ENCODE measurements at regions not wholly inside any gene's neighbourhood (a gene's known extent, or its start where the extent isn't known, plus 50 kb on each side); places are given as distances from the start of the nearest gene placed in this dataset.

- no peak overlapping the region for H3K27ac ChIP-seq (ENCODE audit: low read length)
- H3K36me3 Mint-ChIP-seq, result no peaks in the 10 kb centered on the region
- POLR2A ChIA-PET, result no interaction called here
- peaks cover 0 to 3% (median 0%) of the 10 kb centered on the region in 3 donors for H3K9me3 Mint-ChIP-seq
- no peaks in the 10 kb centered on the region for H3K9me3 ChIP-seq
- peaks cover 2 to 10% of the 10 kb centered on the region in 2 experiments for H3K27me3 ChIP-seq (replicated peaks in 1 of 2; ENCODE audit: control insufficient read depth in 2 of 2, extremely low read depth in 1 of 2, insufficient read depth in 2 of 2, low read length in 1 of 2)
- no peak overlapping the region for H3K27ac Mint-ChIP-seq
- no peaks in the 10 kb centered on the region for H3K36me3 ChIP-seq (ENCODE audit: control insufficient read depth in 2 of 2, extremely low read depth in 1 of 2, insufficient read depth in 1 of 2, low read length in 1 of 2)
- no peak overlapping the region for H3K4me3 ChIP-seq (ENCODE audit: control insufficient read depth in 1 of 2, extremely low read depth in 1 of 2, low read length in 1 of 2)
- H3K4me1 Mint-ChIP-seq, result no peaks in the 10 kb centered on the region
- no peak for ATAC-seq (replicated peaks in 1 of 4)
- peaks cover 23 to 40% of the 10 kb centered on the region in 2 donors for H3K27me3 Mint-ChIP-seq
- WGBS (ENCODE audit: insufficient coverage), result 83% methylated on average over 1 of the region's 2 CpGs
- H3K4me1 ChIP-seq (ENCODE audit: control insufficient read depth in 1 of 2, extremely low read depth in 1 of 2, insufficient read depth in 2 of 2, low read length in 2 of 2), result no peaks in the 10 kb centered on the region
- H3K4me3 Mint-ChIP-seq, result no peak overlapping the region
- no peak for DNase-seq
- CTCF ChIA-PET, result no interaction called here
These were observed 190.0 kb upstream of the S1PR3 start for GRCh38 chr9:88801214-88801796.

GRCh38 chr9:88802533-88802932 is 188.7 kb upstream of the S1PR3 start:
- no peaks in the 10 kb centered on the region for H3K4me1 Mint-ChIP-seq

GRCh38 chr9:88803546-88804253 is 187.6 kb upstream of the S1PR3 start:
- 80% methylated on average over 1 of the region's 4 CpGs for WGBS (ENCODE audit: insufficient coverage)
- Histone ChIP-seq H3K4me3 (ENCODE audit: control insufficient read depth in 1 of 2, extremely low read depth in 1 of 2, low read length in 1 of 2) (no peak overlapping the region), H3K36me3 (ENCODE audit: control insufficient read depth in 2 of 2, extremely low read depth in 1 of 2, insufficient read depth in 1 of 2, low read length in 1 of 2) (no peaks in the 10 kb centered on the region), H3K27me3 (replicated peaks in 1 of 2; ENCODE audit: control insufficient read depth in 2 of 2, extremely low read depth in 1 of 2, insufficient read depth in 2 of 2, low read length in 1 of 2) (peaks cover 2 to 11% of the 10 kb centered on the region in 2 experiments), H3K4me1 (ENCODE audit: control insufficient read depth in 1 of 2, extremely low read depth in 1 of 2, insufficient read depth in 2 of 2, low read length in 2 of 2) (no peaks in the 10 kb centered on the region), H3K9me3 (no peaks in the 10 kb centered on the region), H3K27ac (ENCODE audit: low read length) (no peak overlapping the region)
- ATAC-seq (replicated peaks in 1 of 4) (no peak), DNase-seq (no peak)
- POLR2A ChIA-PET, result no interaction called here
- Mint-ChIP-seq H3K9me3 (no peaks in the 10 kb centered on the region), H3K4me1 (no peaks in the 10 kb centered on the region), H3K36me3 (no peaks in the 10 kb centered on the region), H3K4me3 (no peak overlapping the region), H3K27me3 (peaks cover 27 to 48% of the 10 kb centered on the region in 2 donors), H3K27ac (no peak overlapping the region)
- CTCF ChIA-PET, result no interaction called here

More at GRCh38 chr9:88802533-88802932, 188.7 kb upstream of the S1PR3 start:
- peaks cover 27 to 48% of the 10 kb centered on the region in 2 donors for H3K27me3 Mint-ChIP-seq
- H3K27ac Mint-ChIP-seq, result no peak overlapping the region
- Histone ChIP-seq H3K4me1 (ENCODE audit: control insufficient read depth in 1 of 2, extremely low read depth in 1 of 2, insufficient read depth in 2 of 2, low read length in 2 of 2) (no peaks in the 10 kb centered on the region), H3K4me3 (ENCODE audit: control insufficient read depth in 1 of 2, extremely low read depth in 1 of 2, low read length in 1 of 2) (no peak overlapping the region), H3K27me3 (replicated peaks in 1 of 2; ENCODE audit: control insufficient read depth in 2 of 2, extremely low read depth in 1 of 2, insufficient read depth in 2 of 2, low read length in 1 of 2) (peaks cover 2 to 15% of the 10 kb centered on the region in 2 experiments), H3K36me3 (ENCODE audit: control insufficient read depth in 2 of 2, extremely low read depth in 1 of 2, insufficient read depth in 1 of 2, low read length in 1 of 2) (no peaks in the 10 kb centered on the region), H3K27ac (ENCODE audit: low read length) (no peak overlapping the region), H3K9me3 (no peaks in the 10 kb centered on the region)
- H3K4me3 Mint-ChIP-seq, result no peak overlapping the region
- ATAC-seq (replicated peaks in 1 of 4), result no peak
- 86% methylated on average over 3 of the region's 5 CpGs for WGBS (ENCODE audit: insufficient coverage)
- POLR2A ChIA-PET, result no interaction called here
- CTCF ChIA-PET, result no interaction called here
- no peak for DNase-seq
- no peaks in the 10 kb centered on the region for H3K9me3 Mint-ChIP-seq
- no peaks in the 10 kb centered on the region for H3K36me3 Mint-ChIP-seq

GRCh38 chr9:88804254-88804596 is 187.0 kb upstream of the S1PR3 start:
- no peaks in the 10 kb centered on the region for H3K36me3 Mint-ChIP-seq
- no peak overlapping the region for H3K27ac Mint-ChIP-seq
- no peak for ATAC-seq (replicated peaks in 1 of 4)
- Histone ChIP-seq H3K36me3 (ENCODE audit: control insufficient read depth in 2 of 2, extremely low read depth in 1 of 2, insufficient read depth in 1 of 2, low read length in 1 of 2) (no peaks in the 10 kb centered on the region), H3K9me3 (no peaks in the 10 kb centered on the region), H3K4me1 (ENCODE audit: control insufficient read depth in 1 of 2, extremely low read depth in 1 of 2, insufficient read depth in 2 of 2, low read length in 2 of 2) (no peaks in the 10 kb centered on the region), H3K27me3 (replicated peaks in 1 of 2; ENCODE audit: control insufficient read depth in 2 of 2, extremely low read depth in 1 of 2, insufficient read depth in 2 of 2, low read length in 1 of 2) (peaks cover 2 to 11% of the 10 kb centered on the region in 2 experiments), H3K4me3 (ENCODE audit: control insufficient read depth in 1 of 2, extremely low read depth in 1 of 2, low read length in 1 of 2) (no peak overlapping the region), H3K27ac (ENCODE audit: low read length) (no peak overlapping the region)
- no peaks in the 10 kb centered on the region for H3K9me3 Mint-ChIP-seq
- CTCF ChIA-PET, result no interaction called here
- H3K4me3 Mint-ChIP-seq, result no peak overlapping the region
- H3K27me3 Mint-ChIP-seq, result peaks cover 30 to 54% of the 10 kb centered on the region in 2 donors
- POLR2A ChIA-PET, result no interaction called here
- no CpG with 5 or more reads among the region's 2 CpGs for WGBS (ENCODE audit: insufficient coverage)
- no peak for DNase-seq
- H3K4me1 Mint-ChIP-seq, result no peaks in the 10 kb centered on the region

- no peaks in the 10 kb centered on the region for H3K4me1 Mint-ChIP-seq
- H3K27ac Mint-ChIP-seq, result no peak overlapping the region
- H3K27me3 Mint-ChIP-seq, result peaks cover 25 to 49% of the 10 kb centered on the region in 2 donors
- Histone ChIP-seq H3K27me3 (replicated peaks in 1 of 2; ENCODE audit: control insufficient read depth in 2 of 2, extremely low read depth in 1 of 2, insufficient read depth in 2 of 2, low read length in 1 of 2) (peaks cover 2 to 8% of the 10 kb centered on the region in 2 experiments), H3K27ac (ENCODE audit: low read length) (no peak overlapping the region), H3K36me3 (ENCODE audit: control insufficient read depth in 2 of 2, extremely low read depth in 1 of 2, insufficient read depth in 1 of 2, low read length in 1 of 2) (no peaks in the 10 kb centered on the region), H3K4me3 (ENCODE audit: control insufficient read depth in 1 of 2, extremely low read depth in 1 of 2, low read length in 1 of 2) (no peak overlapping the region), H3K4me1 (ENCODE audit: control insufficient read depth in 1 of 2, extremely low read depth in 1 of 2, insufficient read depth in 2 of 2, low read length in 2 of 2) (no peaks in the 10 kb centered on the region), H3K9me3 (no peaks in the 10 kb centered on the region)
- WGBS (ENCODE audit: insufficient coverage), result 79% methylated on average over 4 of the region's 7 CpGs
- CTCF ChIA-PET, result no interaction called here
- no peaks in the 10 kb centered on the region for H3K9me3 Mint-ChIP-seq
- DNase-seq (no peak), ATAC-seq (replicated peaks in 1 of 4) (no peak)
- H3K4me3 Mint-ChIP-seq, result no peak overlapping the region
- H3K36me3 Mint-ChIP-seq, result no peaks in the 10 kb centered on the region
- POLR2A ChIA-PET, result interaction anchor here in 1 of 2 donors (0.6 kb wide), 1 partner anchor 425 kb away, joined by 3 read pairs; no protein-coding TSS in a partner anchor
These were observed 185.9 kb upstream of the S1PR3 start for GRCh38 chr9:88805217-88805943.

GRCh38 chr9:88807426-88807825 is 183.8 kb upstream of the S1PR3 start:
- Mint-ChIP-seq H3K9me3 (no peaks in the 10 kb centered on the region), H3K4me3 (no peak overlapping the region), H3K4me1 (no peaks in the 10 kb centered on the region), H3K27ac (no peak overlapping the region), H3K27me3 (peaks cover 23 to 49% of the 10 kb centered on the region in 2 donors), H3K36me3 (no peaks in the 10 kb centered on the region)
- H3K27ac ChIP-seq (ENCODE audit: low read length), result no peak overlapping the region
- ATAC-seq (replicated peaks in 1 of 4) (no peak), DNase-seq (no peak)
- H3K27me3 ChIP-seq (replicated peaks in 1 of 2; ENCODE audit: control insufficient read depth in 2 of 2, extremely low read depth in 1 of 2, insufficient read depth in 2 of 2, low read length in 1 of 2), result peaks cover 0 to 15% of the 10 kb centered on the region in 2 experiments
- CTCF ChIA-PET, result no interaction called here
- POLR2A ChIA-PET, result no interaction called here
- WGBS (ENCODE audit: insufficient coverage), result 100% methylated on average over 4 of the region's 5 CpGs
- no peaks in the 10 kb centered on the region for H3K36me3 ChIP-seq (ENCODE audit: control insufficient read depth in 2 of 2, extremely low read depth in 1 of 2, insufficient read depth in 1 of 2, low read length in 1 of 2)
- H3K9me3 ChIP-seq, result no peaks in the 10 kb centered on the region
- H3K4me3 ChIP-seq (ENCODE audit: control insufficient read depth in 1 of 2, extremely low read depth in 1 of 2, low read length in 1 of 2), result no peak overlapping the region
- H3K4me1 ChIP-seq (ENCODE audit: control insufficient read depth in 1 of 2, extremely low read depth in 1 of 2, insufficient read depth in 2 of 2, low read length in 2 of 2), result no peaks in the 10 kb centered on the region

All from T-cell (primary cell).